ENCODE measurements at regions not wholly inside any gene's neighbourhood (a gene's known extent, or its start where the extent isn't known, plus 50 kb on each side); places are given as distances from the start of the nearest gene placed in this dataset.

GRCh38 chr20:37619496-37619895 is 74.3 kb upstream of the CTNNBL1 start:
- TF ChIP-seq CTCF (IDR thresholded peaks at IDR 0.05; ENCODE audit: borderline replicate concordance, extremely low read depth, low read length, poor library complexity, severe bottlenecking) (no peak), EZH2 (IDR thresholded peaks at IDR 0.05; ENCODE audit: borderline replicate concordance, low read depth, low read length, severe bottlenecking) (no peak)

Measured in DND-41 (cell line).